ENCODE measurements at regions not wholly inside any gene's neighbourhood (a gene's known extent, or its start where the extent isn't known, plus 50 kb on each side); places are given as distances from the start of the nearest gene placed in this dataset.

- no peak for TF ChIP-seq CTCF (IDR thresholded peaks at IDR 0.05; ENCODE audit: low read depth, low read length)
- TF ChIP-seq POLR2A (IDR thresholded peaks at IDR 0.05; ENCODE audit: extremely low read depth, insufficient read length): no peak
- no peak for TF ChIP-seq MYC (IDR thresholded peaks at IDR 0.05; ENCODE audit: low read depth, low read length)
- TF ChIP-seq, protein P1, sequence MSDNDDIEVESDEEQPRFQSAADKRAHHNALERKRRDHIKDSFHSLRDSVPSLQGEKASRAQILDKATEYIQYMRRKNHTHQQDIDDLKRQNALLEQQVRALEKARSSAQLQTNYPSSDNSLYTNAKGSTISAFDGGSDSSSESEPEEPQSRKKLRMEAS (IDR thresholded peaks at IDR 0.05; ENCODE audit: low read depth, low read length): no peak
Measured at GRCh38 chr1:29635501-29636263, 399.4 kb downstream of the PTPRU start.

Data from NB4 (cell line).